Endothelial cell of umbilical vein (primary cell): ENCODE measurements at regions not wholly inside any gene's neighbourhood (a gene's known extent, or its start where the extent isn't known, plus 50 kb on each side); places are given as distances from the start of the nearest gene placed in this dataset.

ENCODE experiments used
- CTCF ChIP-seq, 2 donors: IDR thresholded peaks; 1 replicate in 1 of 2; 2 replicates in 1 of 2; pipeline ENCODE4 v1.5.1; 2011; ENCODE audit warnings: low read length in 2 of 2, mild to moderate bottlenecking in 2 of 2, moderate library complexity in 2 of 2, control low read depth in 1 of 2, inconsistent platforms in 1 of 2, low read depth in 1 of 2; ENCODE audit not compliant: insufficient read depth in 1 of 2; ENCODE audit errors: extremely low read depth in 1 of 2
- EZH2 ChIP-seq: IDR thresholded peaks from 2 replicates; pipeline ENCODE4 v1.6.1; 2012; ENCODE audit warnings: borderline replicate concordance, low read depth, mild to moderate bottlenecking, moderate library complexity, low read length, inconsistent platforms; ENCODE audit not compliant: severe bottlenecking
- FOS ChIP-seq: IDR thresholded peaks from 2 replicates; pipeline ENCODE4 v1.6.1; 2011; ENCODE audit warnings: mild to moderate bottlenecking, low read length, moderate library complexity, borderline replicate concordance; ENCODE audit not compliant: insufficient read depth
- GATA2 ChIP-seq: IDR thresholded peaks from 2 replicates; pipeline ENCODE4 v1.7.0; 2011; ENCODE audit warnings: low read depth, mild to moderate bottlenecking, moderate library complexity, mixed read lengths, low read length; ENCODE audit not compliant: insufficient read length, insufficient read depth
- JUN ChIP-seq: IDR thresholded peaks from 2 replicates; pipeline ENCODE4 v1.6.1; 2011; ENCODE audit warnings: borderline replicate concordance, low read depth; ENCODE audit not compliant: insufficient read length, insufficient read depth
- MAX ChIP-seq: IDR thresholded peaks from 2 replicates; pipeline ENCODE4 v1.6.1; 2011; ENCODE audit not compliant: insufficient read depth, insufficient read length
- POLR2A ChIP-seq: IDR thresholded peaks from 2 replicates; pipeline ENCODE4 v1.6.1; 2012; ENCODE audit warnings: low read depth, mild to moderate bottlenecking, control low read depth, low read length
- POLR2AphosphoS5 ChIP-seq: IDR thresholded peaks from 2 replicates; pipeline ENCODE4 v1.6.1; 2012; ENCODE audit warnings: low read depth, mild to moderate bottlenecking, control low read depth, low read length, moderate library complexity; ENCODE audit not compliant: insufficient read depth

GRCh38 chr2:118616432-118616831, 231.0 kb downstream of the EN1 start:
- TF ChIP-seq CTCF (IDR thresholded peaks at IDR 0.05; ENCODE audit: extremely low read depth in 1 of 2, insufficient read depth in 1 of 2, low read depth in 1 of 2, low read length in 2 of 2) (no peak), POLR2A (no peak), POLR2AphosphoS5 (no peak), EZH2 (no peak), JUN (no peak), GATA2 (no peak), FOS (no peak), MAX (no peak)
